ENCODE measurements at regions not wholly inside any gene's neighbourhood (a gene's known extent, or its start where the extent isn't known, plus 50 kb on each side); places are given as distances from the start of the nearest gene placed in this dataset.

DNA sequence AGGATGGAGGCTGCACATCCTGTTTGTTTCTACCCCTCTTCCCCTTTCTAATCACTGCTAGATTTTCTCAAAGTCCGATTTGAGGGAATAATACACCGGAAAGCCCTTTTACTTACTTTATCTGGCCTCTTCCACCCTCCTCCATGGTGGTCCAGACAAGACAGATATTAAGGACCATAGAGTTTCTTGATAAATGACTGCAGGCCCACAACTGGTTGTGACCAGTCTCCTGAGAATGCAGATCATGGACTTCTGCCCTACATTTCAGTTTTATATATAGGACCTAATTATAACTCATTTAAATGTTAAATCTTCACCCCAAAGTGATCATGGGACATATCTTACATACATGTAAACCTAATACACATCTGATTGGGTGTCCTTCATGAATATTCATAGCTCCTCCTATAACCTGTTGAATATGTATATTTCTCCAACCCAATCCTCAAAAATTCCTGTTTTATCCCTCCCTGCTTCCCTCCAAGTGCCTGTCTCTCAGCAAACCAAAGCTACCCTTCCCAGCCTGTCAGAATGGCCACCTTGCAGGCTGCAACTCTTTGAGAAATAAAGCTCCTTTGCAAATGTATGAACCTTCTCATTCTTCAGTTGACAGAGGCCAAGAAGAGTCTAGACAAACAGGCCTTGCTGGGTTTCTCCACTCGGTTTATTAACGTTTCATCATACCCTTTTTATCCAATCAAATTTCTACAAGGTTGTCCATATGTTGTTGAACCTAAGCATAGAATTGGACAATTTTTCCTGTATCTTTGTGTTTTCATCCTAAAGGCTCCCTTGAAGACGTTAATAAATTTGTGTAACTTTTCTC lies 133.1 kb downstream of the HFE start:
- in situ Hi-C loops (cut with HindIII; ENCODE audit: low pct_unique_long_range_greater_than_20kb, low sequenced_read_pairs), result no loop called here
- BruUV-seq (replicated peaks), result no TSS peak
- DNase-seq (ENCODE audit: low read depth, low spot score) (no peak), ATAC-seq (no peak)
- peak overlapping the region; percentile 98 for H3K27ac ChIP-seq (ENCODE audit: low read length)
- no peaks in the 10 kb centered on the region for H3K27me3 ChIP-seq (ENCODE audit: control insufficient read depth, insufficient read depth, low read length)
- peaks cover 3% of the 10 kb centered on the region; the same call in 1 of the 2 replicates for H3K36me3 ChIP-seq (ENCODE audit: control insufficient read depth, insufficient read depth, low read length)
- no peaks in the 10 kb centered on the region for H3K9me3 ChIP-seq (ENCODE audit: control insufficient read depth, insufficient read depth, low read depth, low read length)
- H3K4me3 ChIP-seq (ENCODE audit: low read depth in 2 of 2, low read length in 2 of 2), result no peak overlapping the region
- intact Hi-C loops (cut with micrococcal nuclease; ENCODE audit: unreplicated experiment), result no loop called here
- ChIA-PET CTCF (no interaction called here), POLR2A (interaction anchor here (0.7 kb wide), 1 partner anchor 134 kb away, joined by 7 read pairs; no protein-coding TSS in a partner anchor)
- H3K4me1 ChIP-seq (ENCODE audit: control insufficient read depth, insufficient read depth, low read length), result peaks cover 24% of the 10 kb centered on the region
- no peak for TF ChIP-seq POLR2AphosphoS5 (IDR thresholded peaks at IDR 0.05; ENCODE audit: low read depth, low read length)

DNA sequence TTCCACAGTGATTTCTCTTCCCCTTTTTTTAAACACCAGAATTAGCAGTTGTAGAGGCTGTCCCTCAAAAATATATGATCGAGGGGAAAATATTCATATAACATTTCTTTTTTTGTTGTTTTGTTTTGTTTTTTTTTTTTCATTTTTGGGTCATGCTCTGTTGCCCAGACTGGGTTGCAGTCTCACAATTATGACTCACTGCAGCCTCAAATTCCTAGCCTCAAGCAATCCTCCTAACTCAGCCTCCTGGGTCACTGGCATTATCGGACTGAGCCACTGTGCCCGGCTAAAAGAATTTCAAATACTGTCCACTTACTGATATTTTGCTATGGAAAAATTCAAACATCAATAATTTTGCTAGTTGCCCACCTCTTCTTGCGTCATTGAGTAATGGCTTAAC lies 134.0 kb downstream of the HFE start:
- no TSS peak for BruUV-seq (replicated peaks)
- Histone ChIP-seq H3K4me3 (ENCODE audit: low read depth in 2 of 2, low read length in 2 of 2) (no peak overlapping the region), H3K9me3 (ENCODE audit: control insufficient read depth, insufficient read depth, low read depth, low read length) (no peaks in the 10 kb centered on the region), H3K36me3 (ENCODE audit: control insufficient read depth, insufficient read depth, low read length) (peaks cover 3% of the 10 kb centered on the region; the same call in 1 of the 2 replicates), H3K27me3 (ENCODE audit: control insufficient read depth, insufficient read depth, low read length) (no peaks in the 10 kb centered on the region), H3K4me1 (ENCODE audit: control insufficient read depth, insufficient read depth, low read length) (peaks cover 24% of the 10 kb centered on the region), H3K27ac (ENCODE audit: low read length) (peak overlapping the region; percentile 53)
- ChIA-PET CTCF (no interaction called here), POLR2A (interaction anchor here (0.6 to 0.7 kb wide), 3 partner anchors 73 to 1383 kb away, joined by 7 to 10 read pairs (median 7); no protein-coding TSS in a partner anchor)
- in situ Hi-C loops (cut with HindIII; ENCODE audit: low pct_unique_long_range_greater_than_20kb, low sequenced_read_pairs), result no loop called here
- no peak for ATAC-seq
- intact Hi-C loops (cut with micrococcal nuclease; ENCODE audit: unreplicated experiment), result no loop called here
- no peak for DNase-seq (ENCODE audit: low read depth, low spot score)
- TF ChIP-seq POLR2AphosphoS5 (IDR thresholded peaks at IDR 0.05; ENCODE audit: low read depth, low read length) (no peak), SIN3A (IDR thresholded peaks at IDR 0.05; ENCODE audit: borderline replicate concordance, insufficient read depth, low read depth, low read length) (no peak), TCF7L2 (IDR thresholded peaks at IDR 0.05; ENCODE audit: low read depth, low read length) (no peak)
- TF ChIP-seq, protein P1, sequence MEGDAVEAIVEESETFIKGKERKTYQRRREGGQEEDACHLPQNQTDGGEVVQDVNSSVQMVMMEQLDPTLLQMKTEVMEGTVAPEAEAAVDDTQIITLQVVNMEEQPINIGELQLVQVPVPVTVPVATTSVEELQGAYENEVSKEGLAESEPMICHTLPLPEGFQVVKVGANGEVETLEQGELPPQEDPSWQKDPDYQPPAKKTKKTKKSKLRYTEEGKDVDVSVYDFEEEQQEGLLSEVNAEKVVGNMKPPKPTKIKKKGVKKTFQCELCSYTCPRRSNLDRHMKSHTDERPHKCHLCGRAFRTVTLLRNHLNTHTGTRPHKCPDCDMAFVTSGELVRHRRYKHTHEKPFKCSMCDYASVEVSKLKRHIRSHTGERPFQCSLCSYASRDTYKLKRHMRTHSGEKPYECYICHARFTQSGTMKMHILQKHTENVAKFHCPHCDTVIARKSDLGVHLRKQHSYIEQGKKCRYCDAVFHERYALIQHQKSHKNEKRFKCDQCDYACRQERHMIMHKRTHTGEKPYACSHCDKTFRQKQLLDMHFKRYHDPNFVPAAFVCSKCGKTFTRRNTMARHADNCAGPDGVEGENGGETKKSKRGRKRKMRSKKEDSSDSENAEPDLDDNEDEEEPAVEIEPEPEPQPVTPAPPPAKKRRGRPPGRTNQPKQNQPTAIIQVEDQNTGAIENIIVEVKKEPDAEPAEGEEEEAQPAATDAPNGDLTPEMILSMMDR (IDR thresholded peaks at IDR 0.05), result no peak
- TF ChIP-seq, protein P2, sequence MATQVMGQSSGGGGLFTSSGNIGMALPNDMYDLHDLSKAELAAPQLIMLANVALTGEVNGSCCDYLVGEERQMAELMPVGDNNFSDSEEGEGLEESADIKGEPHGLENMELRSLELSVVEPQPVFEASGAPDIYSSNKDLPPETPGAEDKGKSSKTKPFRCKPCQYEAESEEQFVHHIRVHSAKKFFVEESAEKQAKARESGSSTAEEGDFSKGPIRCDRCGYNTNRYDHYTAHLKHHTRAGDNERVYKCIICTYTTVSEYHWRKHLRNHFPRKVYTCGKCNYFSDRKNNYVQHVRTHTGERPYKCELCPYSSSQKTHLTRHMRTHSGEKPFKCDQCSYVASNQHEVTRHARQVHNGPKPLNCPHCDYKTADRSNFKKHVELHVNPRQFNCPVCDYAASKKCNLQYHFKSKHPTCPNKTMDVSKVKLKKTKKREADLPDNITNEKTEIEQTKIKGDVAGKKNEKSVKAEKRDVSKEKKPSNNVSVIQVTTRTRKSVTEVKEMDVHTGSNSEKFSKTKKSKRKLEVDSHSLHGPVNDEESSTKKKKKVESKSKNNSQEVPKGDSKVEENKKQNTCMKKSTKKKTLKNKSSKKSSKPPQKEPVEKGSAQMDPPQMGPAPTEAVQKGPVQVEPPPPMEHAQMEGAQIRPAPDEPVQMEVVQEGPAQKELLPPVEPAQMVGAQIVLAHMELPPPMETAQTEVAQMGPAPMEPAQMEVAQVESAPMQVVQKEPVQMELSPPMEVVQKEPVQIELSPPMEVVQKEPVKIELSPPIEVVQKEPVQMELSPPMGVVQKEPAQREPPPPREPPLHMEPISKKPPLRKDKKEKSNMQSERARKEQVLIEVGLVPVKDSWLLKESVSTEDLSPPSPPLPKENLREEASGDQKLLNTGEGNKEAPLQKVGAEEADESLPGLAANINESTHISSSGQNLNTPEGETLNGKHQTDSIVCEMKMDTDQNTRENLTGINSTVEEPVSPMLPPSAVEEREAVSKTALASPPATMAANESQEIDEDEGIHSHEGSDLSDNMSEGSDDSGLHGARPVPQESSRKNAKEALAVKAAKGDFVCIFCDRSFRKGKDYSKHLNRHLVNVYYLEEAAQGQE (IDR thresholded peaks at IDR 0.05; ENCODE audit: insufficient read depth in 1 of 2, low read depth in 2 of 2, low read length in 1 of 2), result no peak

DNA sequence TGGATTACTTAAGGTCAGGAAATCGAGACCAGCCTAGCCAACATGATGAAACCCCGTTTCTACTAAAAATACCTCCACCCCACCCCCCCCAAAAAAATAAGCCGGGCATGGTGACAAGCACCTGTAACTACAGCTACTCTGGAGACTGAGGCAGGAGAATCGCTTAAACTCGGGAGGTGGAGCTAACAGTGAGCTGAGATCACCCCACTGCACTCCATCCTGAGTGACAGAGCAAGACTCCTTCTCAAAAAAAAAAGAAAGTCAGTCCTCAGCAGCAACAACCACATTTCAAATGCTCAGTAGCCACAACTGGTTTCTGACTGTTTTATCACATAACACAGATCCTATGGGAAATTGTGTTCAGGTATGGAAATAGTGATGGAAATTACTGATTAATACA lies 135.3 kb downstream of the HFE start:
- peaks cover 3% of the 10 kb centered on the region; the same call in 1 of the 2 replicates for H3K36me3 ChIP-seq (ENCODE audit: control insufficient read depth, insufficient read depth, low read length)
- ATAC-seq, result no peak
- peaks cover 24% of the 10 kb centered on the region for H3K4me1 ChIP-seq (ENCODE audit: control insufficient read depth, insufficient read depth, low read length)
- no peak overlapping the region; a peak in 1 of 4 replicates for H3K4me3 ChIP-seq (ENCODE audit: low read depth in 2 of 2, low read length in 2 of 2)
- TF ChIP-seq POLR2AphosphoS5 (IDR thresholded peaks at IDR 0.05; ENCODE audit: low read depth, low read length) (no peak), SIN3A (IDR thresholded peaks at IDR 0.05; ENCODE audit: borderline replicate concordance, insufficient read depth, low read depth, low read length) (no peak), TCF7L2 (IDR thresholded peaks at IDR 0.05; ENCODE audit: low read depth, low read length) (no peak)
- TF ChIP-seq, protein P2 (IDR thresholded peaks at IDR 0.05; ENCODE audit: insufficient read depth in 1 of 2, low read depth in 2 of 2, low read length in 1 of 2), result no peak
- TF ChIP-seq, protein P1 (IDR thresholded peaks at IDR 0.05), result no peak
- CTCF ChIA-PET, result no interaction called here
- no TSS peak for BruUV-seq (replicated peaks)
- no peak for DNase-seq (ENCODE audit: low read depth, low spot score)
- peak overlapping the region; percentile 89 for H3K27ac ChIP-seq (ENCODE audit: low read length)
- no peaks in the 10 kb centered on the region for H3K9me3 ChIP-seq (ENCODE audit: control insufficient read depth, insufficient read depth, low read depth, low read length)
- POLR2A ChIA-PET, result interaction anchor here (0.6 kb wide), 2 partner anchors 10 to 12 kb away, joined by 3 read pairs; a partner anchor contains a TSS
- in situ Hi-C loops (cut with HindIII; ENCODE audit: low pct_unique_long_range_greater_than_20kb, low sequenced_read_pairs), result no loop called here
- H3K27me3 ChIP-seq (ENCODE audit: control insufficient read depth, insufficient read depth, low read length), result no peaks in the 10 kb centered on the region
- intact Hi-C loops (cut with micrococcal nuclease; ENCODE audit: unreplicated experiment), result no loop called here
